Activated CD4-positive, alpha-beta memory T cell treated with anti-CD3 and anti-CD28 coated beads for 36 hours (primary cell): ENCODE measurements at regions not wholly inside any gene's neighbourhood (a gene's known extent, or its start where the extent isn't known, plus 50 kb on each side); places are given as distances from the start of the nearest gene placed in this dataset.

ENCODE experiments used
- CTCF ChIA-PET: fragments of 350-600 bp; sonication (Branson Sonifier 250); formaldehyde crosslinking; loops from one replicate; lab custom pipeline; 2021; ENCODE audit warnings: antibody characterized with exemption, inconsistent platforms; lab: Charles Lee
- POLR2A ChIA-PET: fragments of 350-600 bp; sonication (Branson Sonifier 250); formaldehyde crosslinking; loops from one replicate; lab custom pipeline; 2021; ENCODE audit warnings: antibody characterized with exemption; lab: Charles Lee
- DNase-seq: peaks from one replicate; pipeline ENCODE4 v3.0.0-alpha.2; 2020
- H3K27ac Mint-ChIP-seq: one replicate; pipeline ENCODE4 v1.8.0; 2021; ENCODE audit warnings: mixed read lengths
- H3K27me3 Mint-ChIP-seq: one replicate; pipeline ENCODE4 v1.8.0; 2021; ENCODE audit warnings: mixed read lengths
- H3K36me3 Mint-ChIP-seq: one replicate; pipeline ENCODE4 v1.8.0; 2021; ENCODE audit warnings: mixed read lengths
- H3K4me1 Mint-ChIP-seq: one replicate; pipeline ENCODE4 v1.8.0; 2021; ENCODE audit warnings: low read depth, mixed read lengths
- H3K4me3 Mint-ChIP-seq: one replicate; pipeline ENCODE4 v1.8.0; 2021; ENCODE audit warnings: mild to moderate bottlenecking, mixed read lengths
- H3K9me3 Mint-ChIP-seq: one replicate; pipeline ENCODE4 v1.8.0; 2021; ENCODE audit warnings: mixed read lengths
- intact Hi-C: fragments of 100-400 bp; cut with micrococcal nuclease; formaldehyde crosslinking; loops from one replicate; pipeline ENCODE4 v1.15.1; 2023

GRCh38 chr19:46926170-46927071 is 65.6 kb downstream of the ARHGAP35 start:
- Mint-ChIP-seq H3K4me1 (peaks cover 59% of the 10 kb centered on the region), H3K9me3 (no peaks in the 10 kb centered on the region), H3K27ac (no peak overlapping the region), H3K4me3 (no peak overlapping the region), H3K27me3 (no peaks in the 10 kb centered on the region), H3K36me3 (peaks cover 12% of the 10 kb centered on the region)
- ChIA-PET POLR2A (interaction anchor here (1.1 to 1.4 kb wide), 3 partner anchors 13 to 65 kb away, joined by 3 read pairs; partner anchors contain the start of gene ARHGAP35), CTCF (interaction anchor here (0.7 to 2.1 kb wide), 8 partner anchors 11 to 321 kb away, joined by 3 to 7 read pairs (median 5); no protein-coding TSS in a partner anchor)
- intact Hi-C loops: no loop called here
- no peak for DNase-seq

- Mint-ChIP-seq H3K4me1 (peaks cover 62% of the 10 kb centered on the region), H3K27ac (no peak overlapping the region), H3K36me3 (peaks cover 6% of the 10 kb centered on the region), H3K4me3 (no peak overlapping the region), H3K27me3 (no peaks in the 10 kb centered on the region), H3K9me3 (no peaks in the 10 kb centered on the region)
- ChIA-PET CTCF (interaction anchor here (1.0 to 2.1 kb wide), 7 partner anchors 10 to 321 kb away, joined by 3 to 7 read pairs (median 5); no protein-coding TSS in a partner anchor), POLR2A (interaction anchor here (1.1 to 1.3 kb wide), 2 partner anchors 12 to 29 kb away, joined by 3 read pairs; no protein-coding TSS in a partner anchor)
- intact Hi-C loops: no loop called here
- no peak for DNase-seq
These were observed 66.3 kb downstream of the ARHGAP35 start for GRCh38 chr19:46927106-46927505.

- H3K27me3 Mint-ChIP-seq: no peaks in the 10 kb centered on the region
- H3K4me3 Mint-ChIP-seq: no peak overlapping the region
- H3K9me3 Mint-ChIP-seq: no peaks in the 10 kb centered on the region
- H3K36me3 Mint-ChIP-seq: no peaks in the 10 kb centered on the region
- ChIA-PET CTCF (interaction anchor here (1.1 to 2.1 kb wide), 5 partner anchors 9 to 320 kb away, joined by 3 to 6 read pairs (median 5); no protein-coding TSS in a partner anchor), POLR2A (interaction anchor here (1.3 kb wide), 1 partner anchor 28 kb away, joined by 3 read pairs; no protein-coding TSS in a partner anchor)
- H3K4me1 Mint-ChIP-seq: peaks cover 65% of the 10 kb centered on the region
- no peak for DNase-seq
- intact Hi-C loops: no loop called here
- H3K27ac Mint-ChIP-seq: no peak overlapping the region
These were observed 67.1 kb downstream of the ARHGAP35 start for GRCh38 chr19:46927893-46928292.

- Mint-ChIP-seq H3K9me3 (no peaks in the 10 kb centered on the region), H3K27ac (no peak overlapping the region), H3K4me1 (peaks cover 70% of the 10 kb centered on the region), H3K4me3 (no peak overlapping the region), H3K27me3 (no peaks in the 10 kb centered on the region), H3K36me3 (no peaks in the 10 kb centered on the region)
- no peak for DNase-seq
- intact Hi-C loops: no loop called here
- ChIA-PET CTCF (interaction anchor here (1.5 to 2.0 kb wide), 2 partner anchors 13 to 62 kb away, joined by 3 to 6 read pairs; no protein-coding TSS in a partner anchor), POLR2A (no interaction called here)
These were observed 68.2 kb downstream of the ARHGAP35 start for GRCh38 chr19:46928951-46929350.

DNA sequence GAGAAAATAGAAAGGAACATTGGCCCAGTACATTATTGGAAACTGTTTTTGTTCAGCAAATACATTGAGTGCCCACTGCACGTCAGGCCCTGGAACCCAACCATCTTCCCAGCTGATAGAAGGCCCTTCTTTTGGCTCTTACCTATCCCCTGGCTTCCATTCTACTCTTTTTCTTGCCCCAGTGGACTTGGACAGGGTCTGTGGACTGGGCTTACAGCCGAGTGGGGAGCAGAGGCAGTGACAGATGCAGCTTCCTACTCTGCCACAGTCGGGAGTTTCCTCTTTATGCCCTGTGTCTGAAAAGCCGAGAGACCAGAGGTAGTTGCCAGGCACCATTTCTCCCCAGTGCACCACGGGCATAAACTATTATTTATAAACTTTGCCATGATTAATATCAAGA is 70.4 kb downstream of the ARHGAP35 start:
- ChIA-PET CTCF (interaction anchor here (1.6 to 2.0 kb wide), 2 partner anchors 60 to 82 kb away, joined by 3 to 6 read pairs; no protein-coding TSS in a partner anchor), POLR2A (no interaction called here)
- Mint-ChIP-seq H3K27ac (no peak overlapping the region), H3K4me1 (peaks cover 66% of the 10 kb centered on the region), H3K4me3 (no peak overlapping the region), H3K36me3 (no peaks in the 10 kb centered on the region), H3K27me3 (no peaks in the 10 kb centered on the region), H3K9me3 (no peaks in the 10 kb centered on the region)
- DNase-seq: no peak
- intact Hi-C loops: no loop called here

- Mint-ChIP-seq H3K4me1 (peaks cover 66% of the 10 kb centered on the region), H3K4me3 (no peak overlapping the region), H3K9me3 (no peaks in the 10 kb centered on the region), H3K27ac (no peak overlapping the region), H3K27me3 (no peaks in the 10 kb centered on the region), H3K36me3 (no peaks in the 10 kb centered on the region)
- CTCF ChIA-PET: no interaction called here
- POLR2A ChIA-PET: no interaction called here
- intact Hi-C loops: no loop called here
- DNase-seq: no peak
These were observed 71.5 kb downstream of the ARHGAP35 start for GRCh38 chr19:46932346-46932745.

DNA sequence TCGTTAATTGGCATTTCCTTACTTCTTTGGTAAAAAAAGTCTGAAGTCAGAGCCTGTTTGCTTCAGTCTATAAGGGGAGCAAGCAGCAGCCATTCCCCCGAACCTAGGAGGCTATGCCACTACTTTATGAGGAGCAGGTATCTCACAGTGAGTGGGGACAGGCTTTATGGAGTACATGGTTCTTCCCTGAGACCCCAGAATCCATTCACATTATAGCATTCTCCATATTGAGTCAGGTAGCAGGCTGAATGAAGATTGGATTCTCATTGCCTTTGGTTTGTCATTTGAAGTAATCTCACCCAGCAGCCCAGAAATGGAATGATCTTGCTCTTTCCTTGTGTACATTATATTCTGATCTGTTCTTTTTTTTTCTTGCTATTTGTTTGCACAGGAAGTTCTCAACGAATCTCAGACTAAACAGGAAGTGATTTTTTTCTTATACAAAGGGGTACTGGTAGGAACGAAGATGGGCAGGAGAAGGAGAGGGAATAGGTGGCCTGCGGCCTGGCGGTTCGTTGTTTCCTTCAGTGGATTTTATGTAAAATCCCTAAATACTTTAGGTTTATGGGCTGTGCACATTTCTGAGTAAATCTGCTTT is 74.4 kb downstream of the ARHGAP35 start:
- POLR2A ChIA-PET: no interaction called here
- peaks cover 62% of the 10 kb centered on the region for H3K4me1 Mint-ChIP-seq
- no peaks in the 10 kb centered on the region for H3K27me3 Mint-ChIP-seq
- H3K9me3 Mint-ChIP-seq: no peaks in the 10 kb centered on the region
- no peak for DNase-seq
- CTCF ChIA-PET: interaction anchor here (1.0 kb wide), 1 partner anchor 178 kb away, joined by 3 read pairs; no protein-coding TSS in a partner anchor
- H3K4me3 Mint-ChIP-seq: peak overlapping the region; percentile 48
- H3K27ac Mint-ChIP-seq: peak overlapping the region; percentile 78
- H3K36me3 Mint-ChIP-seq: peaks cover 6% of the 10 kb centered on the region
- intact Hi-C loops: no loop called here

- no peaks in the 10 kb centered on the region for H3K9me3 Mint-ChIP-seq
- ChIA-PET POLR2A (interaction anchor here (2.5 kb wide), 1 partner anchor 12 kb away, joined by 8 read pairs; no protein-coding TSS in a partner anchor), CTCF (interaction anchor here (0.7 kb wide), 1 partner anchor 233 kb away, joined by 4 read pairs; no protein-coding TSS in a partner anchor)
- H3K4me1 Mint-ChIP-seq: peaks cover 27% of the 10 kb centered on the region
- H3K4me3 Mint-ChIP-seq: no peak overlapping the region
- no peaks in the 10 kb centered on the region for H3K27me3 Mint-ChIP-seq
- peaks cover 11% of the 10 kb centered on the region for H3K36me3 Mint-ChIP-seq
- no peak for DNase-seq
- intact Hi-C loops: no loop called here
- no peak overlapping the region for H3K27ac Mint-ChIP-seq
These were observed 76.3 kb upstream of the NPAS1 start for GRCh38 chr19:46943150-46943946.

- H3K27me3 Mint-ChIP-seq: no peaks in the 10 kb centered on the region
- no peak overlapping the region for H3K4me3 Mint-ChIP-seq
- no peak for DNase-seq
- H3K36me3 Mint-ChIP-seq: peaks cover 11% of the 10 kb centered on the region
- intact Hi-C loops: no loop called here
- H3K9me3 Mint-ChIP-seq: no peaks in the 10 kb centered on the region
- peaks cover 28% of the 10 kb centered on the region for H3K4me1 Mint-ChIP-seq
- CTCF ChIA-PET: interaction anchor here (1.3 to 1.4 kb wide), 2 partner anchors 14 to 46 kb away, joined by 3 to 4 read pairs; no protein-coding TSS in a partner anchor
- POLR2A ChIA-PET: interaction anchor here (1.1 to 2.5 kb wide), 2 partner anchors 11 to 20 kb away, joined by 4 to 8 read pairs; no protein-coding TSS in a partner anchor
- H3K27ac Mint-ChIP-seq: no peak overlapping the region
These were observed 75.4 kb upstream of the NPAS1 start for GRCh38 chr19:46944123-46944748.

DNA sequence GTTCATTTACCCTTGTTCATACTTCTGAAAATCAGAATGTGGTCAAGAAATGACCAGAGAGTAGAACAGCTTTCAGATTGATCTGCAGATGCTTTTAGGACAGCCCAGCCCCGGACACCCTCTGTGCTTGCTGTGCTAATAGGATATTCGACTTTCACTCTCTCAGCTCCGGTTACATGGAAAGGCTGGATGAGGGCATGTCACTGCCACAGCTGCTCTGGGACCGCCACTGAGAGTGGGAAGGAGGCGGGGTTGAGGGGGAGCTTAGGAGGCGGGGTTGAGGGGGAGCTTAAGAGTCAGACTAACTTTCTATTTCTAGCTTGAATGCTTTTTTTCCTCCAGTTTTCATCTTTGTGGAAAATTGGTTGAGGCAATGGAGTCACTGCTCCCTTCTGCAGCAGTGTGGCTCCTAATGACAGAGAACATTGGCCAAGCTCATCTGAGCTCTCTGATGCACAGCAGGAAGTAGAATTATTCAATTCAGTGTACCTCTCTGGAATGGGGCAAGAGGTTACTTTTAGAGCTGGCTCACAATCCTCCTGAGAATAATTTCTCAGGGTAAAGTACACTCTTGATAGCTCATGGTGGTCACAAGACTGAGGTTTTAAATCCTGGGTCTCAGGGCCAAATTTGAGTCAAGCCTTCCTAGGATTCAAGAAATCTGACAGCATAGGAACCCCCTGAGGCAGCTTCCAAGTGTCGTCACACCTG is 74.6 kb upstream of the NPAS1 start:
- DNase-seq: no peak
- Mint-ChIP-seq H3K4me1 (peaks cover 36% of the 10 kb centered on the region), H3K4me3 (no peak overlapping the region), H3K9me3 (no peaks in the 10 kb centered on the region), H3K36me3 (peaks cover 7% of the 10 kb centered on the region), H3K27ac (no peak overlapping the region), H3K27me3 (no peaks in the 10 kb centered on the region)
- CTCF ChIA-PET: interaction anchor here (0.9 to 1.4 kb wide), 3 partner anchors 13 to 45 kb away, joined by 3 to 4 read pairs (median 3); no protein-coding TSS in a partner anchor
- intact Hi-C loops: no loop called here
- POLR2A ChIA-PET: interaction anchor here (1.1 to 2.5 kb wide), 2 partner anchors 11 to 21 kb away, joined by 4 to 8 read pairs; no protein-coding TSS in a partner anchor
